NOMO-1 treated with DMSO at 0.1 percent for 48 hours (cell line): ENCODE measurements at regions not wholly inside any gene's neighbourhood (a gene's known extent, or its start where the extent isn't known, plus 50 kb on each side); places are given as distances from the start of the nearest gene placed in this dataset.
"Not testable (repeated sequence)": the region's sequence is repeated elsewhere in the genome, so short reads cannot be mapped to it uniquely, and the experiment has no call there.

Experiments used
- DNase-seq: peaks from one replicate; lab custom pipeline; 2025; ENCODE audit not compliant: unreplicated experiment; lab: John Stamatoyannopoulos, UW

DNA sequence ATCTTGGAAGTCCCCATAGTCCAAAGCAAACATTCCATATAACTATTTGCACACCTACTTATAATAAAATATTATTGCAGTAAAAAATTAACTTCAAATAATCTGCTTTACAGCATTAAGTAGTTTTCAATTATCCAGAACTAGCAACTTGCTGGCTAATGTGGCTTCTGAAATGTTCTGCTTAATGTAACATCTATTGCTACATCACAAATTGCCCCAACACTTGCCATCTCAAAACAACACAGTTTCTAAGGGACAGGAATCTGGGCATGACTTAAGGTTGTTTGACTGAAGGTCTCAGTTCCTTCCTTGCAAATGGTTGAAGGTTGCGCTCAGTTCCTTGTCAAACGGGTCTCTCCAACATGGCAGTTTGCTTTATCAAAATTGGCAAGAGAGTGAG lies 378.5 kb upstream of the SEMA3C start:
- DNase-seq, result peak; percentile 62

DNA sequence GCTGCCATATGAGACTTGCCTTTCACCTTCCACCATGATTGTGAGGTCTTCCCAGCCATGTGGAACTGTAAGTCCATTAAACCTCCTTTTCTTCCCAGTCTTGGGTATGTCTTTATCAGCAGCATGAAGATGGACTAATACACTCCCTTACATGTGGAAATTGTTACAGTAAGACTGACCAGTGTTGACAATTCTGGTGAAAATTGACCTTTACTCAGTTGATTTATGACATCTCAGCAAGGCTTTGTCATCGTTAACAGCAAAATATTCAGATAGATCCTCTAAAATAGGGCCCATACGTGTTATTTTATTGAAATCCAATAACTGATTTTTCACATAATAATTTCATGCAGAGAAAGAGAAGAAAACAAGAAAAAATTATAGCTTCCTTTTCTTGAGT lies 377.9 kb upstream of the SEMA3C start:
- DNase-seq, result no peak

DNA sequence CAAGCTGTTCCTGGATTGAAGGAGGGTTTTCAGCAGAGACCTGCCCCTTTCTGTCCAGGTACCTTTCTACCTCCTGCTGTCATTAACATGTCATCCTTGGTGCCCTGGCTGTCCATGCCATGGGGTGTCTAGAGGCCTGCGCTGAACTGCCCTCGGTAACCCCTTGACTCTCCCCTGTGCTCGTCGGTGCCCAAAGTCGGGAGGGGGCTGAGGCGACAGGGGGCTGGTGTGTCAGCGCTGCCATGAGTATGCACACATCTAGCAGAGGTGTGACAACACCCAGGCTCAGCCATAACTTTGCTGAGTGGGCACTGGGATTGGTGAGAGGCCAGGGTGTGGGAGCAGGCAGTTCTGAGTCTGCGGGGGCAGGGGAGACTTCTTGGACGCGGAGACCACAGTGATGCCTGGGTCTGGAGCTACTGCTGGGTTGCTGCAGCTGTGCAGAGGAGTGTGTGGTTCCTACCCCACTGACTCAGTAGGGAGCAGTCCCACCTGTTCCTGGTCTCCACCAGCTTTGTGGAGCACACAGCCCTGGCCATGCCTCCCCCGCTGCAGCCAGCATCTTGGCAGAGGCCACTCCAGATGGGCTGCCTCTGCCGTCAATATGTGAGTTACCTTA lies 376.2 kb upstream of the SEMA3C start:
- DNase-seq, result no peak

DNA sequence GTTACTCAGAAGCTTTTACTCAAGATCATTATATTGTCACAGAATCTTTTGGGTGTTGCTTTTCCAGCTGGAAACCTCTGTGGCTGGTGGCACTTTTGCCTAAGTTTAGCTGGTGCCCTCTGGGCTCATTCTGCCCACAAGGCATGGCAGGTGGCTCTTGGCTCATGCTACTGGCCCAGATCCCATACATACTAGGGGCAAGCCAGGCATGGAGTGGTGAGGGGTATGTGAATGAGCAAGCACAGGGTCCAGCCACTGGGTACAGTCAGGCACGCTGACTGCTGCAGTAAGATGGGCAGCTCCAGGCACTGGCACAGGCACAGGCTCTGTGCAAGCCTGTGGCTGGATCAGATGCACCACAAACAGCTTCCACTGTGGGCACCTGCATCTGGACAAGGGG lies 375.0 kb upstream of the SEMA3C start:
- no peak for DNase-seq

DNA sequence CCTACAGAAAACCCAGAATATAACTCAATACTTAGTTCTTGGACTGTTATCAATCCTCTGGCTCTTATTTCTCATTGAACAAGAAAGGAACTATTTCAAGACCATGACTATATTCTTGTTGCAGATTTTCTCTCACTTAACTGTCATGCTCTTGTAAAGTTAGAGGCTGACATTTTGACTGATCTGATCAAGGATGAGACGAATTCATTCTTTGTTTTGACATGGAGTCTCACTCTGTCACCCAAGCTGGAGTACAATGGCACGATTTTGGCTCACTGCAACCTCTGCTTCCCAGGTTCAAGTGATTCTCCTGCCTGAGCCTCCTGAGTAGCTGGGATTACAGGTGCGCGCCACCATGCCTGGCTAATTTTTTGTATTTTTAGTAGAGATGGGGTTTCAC lies 367.9 kb upstream of the SEMA3C start:
- DNase-seq, result not testable (repeated sequence)

DNA sequence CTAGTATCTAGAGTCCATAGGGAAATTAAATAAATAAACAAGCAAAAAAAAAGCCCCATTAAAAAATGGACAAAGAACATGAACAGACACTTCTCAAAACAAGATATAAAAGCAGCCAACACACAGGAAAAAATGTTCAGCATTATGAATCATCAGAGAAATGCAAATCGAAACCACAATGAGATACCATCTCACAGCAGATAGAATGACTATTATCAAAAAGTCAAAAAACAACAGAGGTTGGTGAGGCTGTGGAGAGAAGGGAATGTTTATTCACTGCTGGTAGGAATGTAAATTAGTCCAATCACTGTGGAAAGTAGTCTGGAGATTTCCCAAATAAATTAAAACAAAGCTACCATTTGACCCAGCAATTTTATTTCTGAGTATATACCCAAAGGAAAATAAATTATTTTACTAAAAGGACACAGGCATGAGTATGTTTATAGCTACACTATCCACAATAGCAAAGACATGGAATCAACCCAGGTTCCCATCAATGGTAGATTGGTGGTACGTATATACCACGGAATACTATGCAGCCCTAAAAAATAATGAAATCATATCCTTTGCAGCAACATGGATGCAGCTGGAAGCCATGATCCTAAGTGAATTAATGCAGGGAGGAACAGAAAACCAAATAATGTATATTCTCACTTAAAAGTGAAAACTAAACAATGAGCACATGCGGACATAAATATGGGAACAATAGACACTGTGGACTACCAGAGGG lies 366.5 kb upstream of the SEMA3C start:
- DNase-seq, result no peak

DNA sequence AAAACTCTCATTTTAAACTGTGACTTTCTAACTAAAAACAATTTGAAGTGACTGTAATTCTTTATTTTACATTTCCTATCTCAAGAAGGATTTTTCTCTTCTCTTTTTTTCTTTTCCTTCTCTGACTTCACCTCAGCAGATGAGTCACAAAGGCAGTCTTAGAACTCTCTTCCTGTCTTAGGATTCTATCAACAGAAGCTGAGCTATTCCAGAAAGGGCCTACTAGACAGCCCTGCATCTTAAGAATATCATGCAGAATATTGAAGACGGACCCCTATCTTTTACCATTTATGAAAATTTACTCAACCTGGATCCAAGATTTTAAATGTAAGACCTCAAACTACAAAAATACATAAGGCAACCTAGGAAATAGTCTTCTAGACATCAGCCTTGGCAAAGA lies 365.7 kb upstream of the SEMA3C start:
- DNase-seq, result peak; percentile 20

DNA sequence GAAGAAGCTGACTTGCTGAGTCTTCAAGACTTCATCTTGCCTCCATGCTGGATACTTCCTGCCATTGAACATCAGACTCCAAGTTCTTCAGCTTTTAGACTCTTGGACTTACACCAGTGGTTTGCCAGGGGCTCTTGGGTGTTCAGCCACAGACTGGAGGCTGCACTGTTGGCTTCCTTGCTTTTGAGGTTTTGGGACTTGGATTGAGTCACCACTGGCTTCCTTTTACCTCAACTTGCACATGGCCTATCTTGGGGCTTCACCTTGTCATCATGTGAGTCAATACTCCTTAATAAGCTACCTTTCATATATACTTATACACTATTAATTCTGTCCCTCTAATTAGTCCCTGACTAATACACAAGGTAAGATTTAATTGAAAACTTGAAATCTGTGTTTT lies 361.7 kb upstream of the SEMA3C start:
- DNase-seq, result no peak

DNA sequence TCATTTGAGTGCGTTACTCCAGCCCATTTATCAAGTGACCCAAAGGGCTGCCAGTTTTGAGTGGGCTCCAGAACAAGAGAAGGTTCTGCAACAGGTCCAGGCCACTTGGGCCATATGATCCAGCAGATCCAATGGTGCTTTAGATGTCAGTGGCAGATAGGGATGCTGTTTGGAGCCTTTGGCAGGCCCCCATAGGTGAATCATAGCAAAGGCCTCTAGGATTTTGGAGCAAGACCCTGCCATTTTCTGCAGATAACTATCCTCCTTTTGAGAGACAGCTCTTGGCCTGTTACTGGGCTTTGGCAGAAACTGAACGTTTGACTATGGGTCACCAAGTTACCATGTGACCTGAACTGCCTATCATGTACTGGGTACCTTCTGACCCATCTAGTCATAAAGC lies 358.8 kb upstream of the SEMA3C start:
- no peak for DNase-seq

DNA sequence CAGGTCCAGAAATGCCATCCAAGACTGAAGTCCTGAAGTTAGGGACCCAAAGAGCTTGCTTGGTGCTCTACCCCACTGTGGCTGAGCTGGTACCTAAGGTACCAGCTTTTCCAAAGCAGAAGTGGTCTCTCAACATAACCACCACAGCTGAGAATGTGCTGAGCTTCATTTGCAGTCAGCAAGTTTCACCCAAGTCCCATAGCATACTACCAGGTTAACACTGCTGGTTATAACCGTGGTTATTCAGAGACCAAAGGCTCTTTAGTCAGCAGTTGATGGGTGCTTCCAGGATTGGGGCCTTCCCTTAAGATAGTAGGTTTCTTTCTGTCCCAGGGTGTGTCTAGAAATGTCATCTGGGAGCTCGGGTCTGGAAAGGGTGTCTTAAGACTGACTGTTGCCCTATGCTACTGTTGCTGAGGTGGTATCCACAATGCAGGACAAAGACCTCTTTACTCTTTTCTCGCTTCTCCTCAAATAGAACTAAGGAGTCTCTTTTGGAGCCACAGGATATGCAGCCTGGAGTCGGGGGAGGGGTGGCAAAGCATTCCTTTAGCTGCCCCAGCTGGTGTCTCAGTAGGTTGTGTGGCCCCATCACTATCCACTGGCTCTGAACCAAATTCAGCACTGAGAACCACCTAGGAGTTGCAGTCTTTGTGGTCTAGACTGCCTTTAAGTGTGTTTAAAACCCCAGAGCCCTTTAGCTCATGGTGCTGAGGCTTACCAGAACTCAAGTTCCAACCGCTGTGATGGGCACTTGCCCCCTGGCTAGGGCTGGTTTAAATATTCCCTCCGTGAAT lies 354.9 kb upstream of the SEMA3C start:
- no peak for DNase-seq

DNA sequence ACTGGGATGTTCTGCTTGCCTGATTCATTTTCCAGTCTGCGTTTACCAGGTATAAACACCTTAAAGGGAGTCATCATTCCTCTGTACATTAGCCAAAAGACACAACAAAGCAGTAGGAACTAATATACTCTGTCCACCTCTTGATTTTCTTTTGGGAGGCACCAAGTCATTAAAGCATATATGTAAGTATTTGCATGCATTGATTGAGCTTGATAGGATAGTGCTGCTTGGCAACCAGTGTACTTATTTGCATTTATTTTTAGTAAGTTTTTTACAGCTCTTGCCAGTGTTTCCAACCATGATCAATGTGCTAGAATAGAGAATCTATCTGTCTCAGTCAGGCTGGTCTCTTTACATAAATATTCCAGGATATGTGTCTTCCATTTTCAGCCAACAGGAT lies 353.3 kb upstream of the SEMA3C start:
- no peak for DNase-seq

DNA sequence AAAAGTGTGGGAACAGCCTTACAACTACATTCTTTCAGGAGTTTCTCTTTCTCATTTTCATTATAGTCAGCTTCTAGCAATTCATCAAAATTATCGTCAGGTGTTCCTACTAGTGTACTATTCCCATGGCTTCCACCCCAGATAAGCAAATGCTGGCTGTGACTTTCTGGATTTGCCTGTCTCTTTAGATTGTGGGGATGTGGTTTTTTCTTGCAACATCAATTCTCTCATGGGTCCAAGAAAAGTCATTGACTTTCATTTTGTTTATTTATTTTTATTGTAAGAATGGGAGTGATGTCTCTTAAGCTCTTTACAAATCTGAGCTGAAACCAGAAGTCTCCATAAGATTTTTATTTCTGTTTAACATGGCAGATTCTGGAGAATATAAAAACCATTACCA lies 349.7 kb upstream of the SEMA3C start:
- DNase-seq, result no peak

DNA sequence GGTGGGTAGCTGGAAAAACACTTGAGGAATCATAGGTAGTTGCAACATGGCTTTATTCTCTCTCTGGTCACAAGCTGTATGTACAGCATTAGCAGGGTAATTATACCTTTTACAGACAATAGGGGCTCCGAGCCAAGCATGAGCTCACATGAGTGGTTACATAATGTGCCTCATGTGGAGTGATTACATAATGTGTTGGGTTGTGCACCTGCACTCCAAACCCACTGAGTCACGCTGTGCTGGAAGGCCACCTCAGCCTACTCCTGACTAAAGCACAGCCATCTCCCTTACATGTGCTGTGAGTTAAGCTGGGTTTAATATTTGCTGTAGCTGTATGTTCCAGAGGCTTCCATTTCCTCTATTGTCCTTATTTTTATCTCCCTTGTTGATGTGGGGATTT lies 348.7 kb upstream of the SEMA3C start:
- no peak for DNase-seq

DNA sequence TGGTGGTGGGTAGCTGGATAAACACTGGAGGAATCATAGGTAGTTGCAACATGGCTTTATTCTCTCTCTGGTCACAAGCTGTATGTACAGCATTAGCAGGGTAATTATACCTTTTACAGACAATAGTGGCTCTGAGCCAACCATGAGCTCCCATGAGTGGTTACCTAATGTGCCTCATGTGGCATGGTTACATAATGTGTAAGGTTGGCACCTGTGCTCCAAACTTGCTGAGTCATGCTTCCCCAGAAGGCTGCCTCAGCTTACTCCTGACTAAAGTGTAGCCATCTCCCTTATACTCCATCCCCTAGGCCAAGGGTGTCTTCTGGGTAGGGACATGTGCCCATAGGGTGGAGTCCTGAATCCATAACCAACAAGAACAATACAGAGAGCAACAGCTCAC lies 345.3 kb upstream of the SEMA3C start:
- no peak for DNase-seq

DNA sequence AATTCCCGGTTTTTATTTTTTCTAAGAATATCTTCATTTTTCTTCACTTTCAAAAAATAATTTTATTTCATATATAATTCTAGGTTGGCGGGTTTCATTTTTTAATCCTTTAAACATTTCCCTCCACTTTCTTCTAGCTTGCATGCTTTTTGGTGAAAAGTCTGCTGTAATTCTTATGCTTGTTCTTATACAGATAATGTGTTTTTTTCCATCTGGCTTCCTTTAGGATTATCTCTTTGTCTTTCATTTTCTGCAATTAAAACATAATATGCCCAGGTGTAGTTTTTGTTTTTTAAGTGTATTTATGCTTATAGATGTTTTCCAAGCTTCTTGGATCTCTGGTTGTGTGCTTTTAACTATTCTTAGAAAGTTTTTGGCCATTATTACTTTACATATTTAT lies 341.3 kb upstream of the SEMA3C start:
- no peak for DNase-seq

DNA sequence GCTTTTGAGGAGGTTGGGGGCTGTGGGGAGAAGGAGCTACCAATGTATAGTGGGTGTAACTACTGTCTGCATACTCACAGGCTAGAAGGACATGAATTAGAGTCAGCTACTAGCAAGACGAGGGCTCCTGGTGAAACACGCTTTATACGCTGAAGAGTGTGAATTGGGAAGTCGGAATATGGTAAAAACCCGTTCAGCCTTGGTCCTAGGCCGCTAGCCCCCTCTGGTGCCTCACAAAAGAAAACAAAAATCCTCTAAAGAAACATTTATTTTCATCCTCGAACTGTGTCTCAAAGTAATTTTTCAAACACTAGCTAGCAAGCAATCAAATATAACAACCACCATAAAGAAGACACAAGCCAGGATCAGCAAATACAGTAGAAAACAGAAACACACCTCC lies 338.1 kb upstream of the SEMA3C start:
- DNase-seq, result peak; percentile 82

DNA sequence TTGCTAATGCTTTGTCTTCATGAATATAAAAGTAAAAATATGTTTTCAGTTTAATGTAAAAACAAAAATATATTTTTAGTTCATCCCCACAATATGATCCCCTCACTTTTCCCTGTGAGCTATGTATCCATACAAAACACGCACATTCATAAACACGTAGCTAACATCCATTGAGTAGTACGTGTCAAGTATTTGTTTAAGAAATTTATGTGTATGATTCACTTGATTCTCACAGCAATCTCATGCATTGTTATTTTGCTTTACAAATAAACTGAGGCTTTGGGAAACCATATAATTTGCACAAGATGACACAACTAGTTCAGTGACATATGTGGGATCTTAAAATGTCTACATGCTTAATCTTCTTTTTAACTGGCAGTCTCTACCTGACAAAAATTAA lies 329.6 kb upstream of the SEMA3C start:
- DNase-seq, result no peak

DNA sequence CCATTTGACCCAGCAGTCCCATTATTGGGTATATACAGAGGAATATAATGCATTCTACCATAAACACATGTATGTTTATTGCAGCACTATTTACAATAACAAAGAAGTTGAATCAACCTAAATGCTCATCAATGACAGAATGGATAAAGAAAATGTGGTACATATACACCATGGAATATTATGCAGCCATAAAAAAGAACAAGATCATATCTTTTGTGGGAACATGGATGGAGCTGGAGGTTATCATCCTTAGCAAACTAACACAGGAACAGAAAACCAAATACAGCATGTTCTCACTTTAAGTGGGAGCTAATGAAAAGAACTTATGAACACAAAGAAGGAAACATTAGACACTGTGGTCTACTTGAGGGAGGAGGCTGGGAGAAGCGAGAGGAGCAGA lies 328.5 kb upstream of the SEMA3C start:
- DNase-seq, result not testable (repeated sequence)

DNA sequence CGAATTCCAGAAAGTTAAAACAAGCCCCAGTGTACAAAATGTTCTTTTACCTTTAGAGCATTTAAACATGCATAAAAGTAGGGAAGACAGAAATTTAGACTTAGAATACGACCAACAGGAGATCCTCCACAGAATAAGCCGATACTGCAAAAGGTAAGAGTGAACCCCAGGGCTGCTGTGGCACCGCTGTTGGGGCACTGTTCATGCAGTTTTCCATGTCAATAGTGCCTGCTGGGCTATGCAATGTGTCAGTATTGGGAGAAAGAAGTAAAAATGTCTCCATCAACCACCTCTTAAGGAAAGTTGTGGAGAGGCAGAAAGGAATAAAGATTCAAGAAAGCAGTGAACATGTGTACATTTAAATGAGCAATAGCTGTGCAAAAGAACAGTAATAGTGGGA lies 326.5 kb upstream of the SEMA3C start:
- DNase-seq, result no peak

DNA sequence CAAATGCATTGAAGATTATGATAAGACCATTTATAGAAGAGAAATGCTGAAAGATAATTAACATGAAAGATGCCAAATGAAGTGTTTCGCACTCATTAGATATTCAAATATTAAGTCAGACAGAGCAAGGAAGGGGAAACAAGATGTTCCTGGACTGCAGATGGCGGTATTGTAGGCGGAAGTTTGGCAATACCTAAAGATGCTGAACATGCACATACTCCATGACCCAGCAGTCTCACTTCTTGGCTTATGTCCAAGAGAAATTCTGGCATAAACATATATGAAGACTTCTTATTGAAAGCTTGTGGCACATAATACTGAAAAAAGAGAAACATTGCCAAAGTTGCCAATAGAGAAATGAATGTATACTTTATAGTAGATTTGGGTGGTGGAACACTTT lies 325.4 kb upstream of the SEMA3C start:
- no peak for DNase-seq

DNA sequence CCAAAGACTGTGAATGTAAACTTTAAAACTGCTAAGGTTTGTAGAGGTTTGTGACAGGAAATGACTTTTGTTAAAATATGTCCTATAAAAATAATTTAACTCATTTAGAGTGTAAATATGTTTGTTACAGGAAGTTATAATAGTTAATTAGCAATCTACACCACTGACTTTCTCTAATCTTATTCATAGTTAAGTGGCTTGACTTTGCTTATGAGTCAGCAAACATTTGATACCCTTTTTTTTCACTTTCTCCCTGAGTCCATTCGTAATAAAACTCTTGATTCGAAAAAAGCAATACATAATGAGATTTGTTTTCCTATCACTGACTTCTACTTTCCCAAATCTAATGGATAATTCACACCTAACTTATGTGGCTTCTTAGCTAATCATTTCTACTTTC lies 317.7 kb upstream of the SEMA3C start:
- no peak for DNase-seq

DNA sequence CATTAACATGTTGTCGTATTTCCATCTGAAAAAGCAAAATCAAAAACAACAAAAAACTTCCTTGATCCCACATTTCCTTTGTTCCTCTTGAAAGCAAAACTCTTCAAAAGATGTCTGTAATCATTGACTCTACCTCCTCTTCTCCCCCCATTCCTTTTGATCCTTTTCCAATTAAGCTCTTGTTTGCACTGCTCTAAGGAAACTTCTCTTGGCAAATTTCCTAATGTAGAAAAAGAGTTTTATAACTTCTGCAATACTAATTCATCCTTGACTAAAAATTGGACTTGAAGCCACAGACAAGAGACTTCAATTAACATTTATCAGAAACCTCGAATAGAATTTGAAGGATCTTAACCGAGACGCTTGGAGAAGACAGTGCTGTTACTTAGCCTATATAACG lies 317.1 kb upstream of the SEMA3C start:
- no peak for DNase-seq
